Activated naive CD4-positive, alpha-beta T cell treated with anti-CD3 and anti-CD28 coated beads, Interleukin-2, amount 10 ng/mL, durations not matched to agents 7 days and 5 days (primary cell): ENCODE measurements at regions not wholly inside any gene's neighbourhood (a gene's known extent, or its start where the extent isn't known, plus 50 kb on each side); places are given as distances from the start of the nearest gene placed in this dataset.

ENCODE experiments used
- CTCF ChIA-PET: fragments of 350-600 bp; sonication (Branson Sonifier 250); formaldehyde crosslinking; loops from one replicate; lab custom pipeline; 2021; ENCODE audit warnings: antibody characterized with exemption; lab: Charles Lee
- DNase-seq: peaks from one replicate; pipeline ENCODE4 v3.0.0-alpha.2; 2020
- H3K27ac Mint-ChIP-seq: one replicate; pipeline ENCODE4 v1.8.0; 2021; ENCODE audit warnings: mild to moderate bottlenecking, moderate library complexity, mixed read lengths
- H3K27me3 Mint-ChIP-seq: one replicate; pipeline ENCODE4 v1.8.0; 2021; ENCODE audit warnings: mild to moderate bottlenecking, mixed read lengths
- H3K36me3 Mint-ChIP-seq: one replicate; pipeline ENCODE4 v1.8.0; 2021; ENCODE audit warnings: mixed read lengths
- H3K4me1 Mint-ChIP-seq: one replicate; pipeline ENCODE4 v1.8.0; 2021; ENCODE audit warnings: mixed read lengths
- H3K4me3 Mint-ChIP-seq: one replicate; pipeline ENCODE4 v1.8.0; 2021; ENCODE audit warnings: mild to moderate bottlenecking, moderate library complexity, mixed read lengths
- H3K9me3 Mint-ChIP-seq: one replicate; pipeline ENCODE4 v1.8.0; 2021; ENCODE audit warnings: mixed read lengths

GRCh38 chr7:113412410-113412809 is 294.1 kb upstream of the SMIM30 start:
- no peaks in the 10 kb centered on the region for H3K27me3 Mint-ChIP-seq
- no peak overlapping the region for H3K4me3 Mint-ChIP-seq
- H3K9me3 Mint-ChIP-seq = no peaks in the 10 kb centered on the region
- H3K4me1 Mint-ChIP-seq = no peaks in the 10 kb centered on the region
- no peak overlapping the region for H3K27ac Mint-ChIP-seq
- CTCF ChIA-PET = no interaction called here
- no peaks in the 10 kb centered on the region for H3K36me3 Mint-ChIP-seq
- DNase-seq = no peak

- no peak for DNase-seq
- CTCF ChIA-PET = no interaction called here
- Mint-ChIP-seq H3K27ac (no peak overlapping the region), H3K4me3 (no peak overlapping the region), H3K36me3 (no peaks in the 10 kb centered on the region), H3K4me1 (no peaks in the 10 kb centered on the region), H3K9me3 (no peaks in the 10 kb centered on the region), H3K27me3 (no peaks in the 10 kb centered on the region)
These were observed 292.4 kb upstream of the SMIM30 start for GRCh38 chr7:113410796-113411195.

- Mint-ChIP-seq H3K27ac (no peak overlapping the region), H3K9me3 (no peaks in the 10 kb centered on the region), H3K4me3 (no peak overlapping the region), H3K36me3 (no peaks in the 10 kb centered on the region), H3K4me1 (no peaks in the 10 kb centered on the region), H3K27me3 (no peaks in the 10 kb centered on the region)
- CTCF ChIA-PET = no interaction called here
- DNase-seq = no peak
These were observed 290.6 kb upstream of the SMIM30 start for GRCh38 chr7:113408999-113409398.

GRCh38 chr7:113405296-113406056 is 287.1 kb upstream of the SMIM30 start:
- H3K36me3 Mint-ChIP-seq = no peaks in the 10 kb centered on the region
- no peak overlapping the region for H3K27ac Mint-ChIP-seq
- CTCF ChIA-PET = no interaction called here
- DNase-seq = no peak
- no peaks in the 10 kb centered on the region for H3K4me1 Mint-ChIP-seq
- H3K4me3 Mint-ChIP-seq = no peak overlapping the region
- H3K27me3 Mint-ChIP-seq = no peaks in the 10 kb centered on the region
- no peaks in the 10 kb centered on the region for H3K9me3 Mint-ChIP-seq

DNA sequence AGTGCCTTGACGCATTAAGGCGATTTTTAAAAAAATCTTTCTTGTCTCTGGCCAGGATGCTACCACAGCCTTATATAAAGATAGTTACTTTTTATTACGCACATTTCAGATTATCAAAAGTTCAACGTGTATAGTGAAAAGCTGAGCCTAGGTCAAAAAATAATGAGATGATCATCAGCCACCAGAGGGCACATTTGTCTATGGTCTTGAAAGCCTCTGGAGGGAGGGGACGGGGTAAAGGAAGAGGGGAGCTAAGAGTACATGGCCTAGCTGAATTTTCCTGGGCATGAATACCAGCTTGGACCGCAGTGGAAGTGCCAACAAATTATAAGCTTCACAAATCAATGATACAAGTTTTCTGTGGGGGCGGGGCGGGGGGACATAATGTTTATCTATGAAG is 285.9 kb upstream of the SMIM30 start:
- CTCF ChIA-PET = interaction anchor here (0.6 to 1.2 kb wide), 2 partner anchors 245 to 293 kb away, joined by 3 to 4 read pairs; no protein-coding TSS in a partner anchor
- Mint-ChIP-seq H3K4me1 (no peaks in the 10 kb centered on the region), H3K9me3 (no peaks in the 10 kb centered on the region), H3K4me3 (no peak overlapping the region), H3K27ac (no peak overlapping the region), H3K27me3 (no peaks in the 10 kb centered on the region), H3K36me3 (no peaks in the 10 kb centered on the region)
- DNase-seq = no peak

GRCh38 chr7:113402482-113402881 is 284.1 kb upstream of the SMIM30 start:
- no peaks in the 10 kb centered on the region for H3K36me3 Mint-ChIP-seq
- CTCF ChIA-PET = no interaction called here
- no peak for DNase-seq

DNA sequence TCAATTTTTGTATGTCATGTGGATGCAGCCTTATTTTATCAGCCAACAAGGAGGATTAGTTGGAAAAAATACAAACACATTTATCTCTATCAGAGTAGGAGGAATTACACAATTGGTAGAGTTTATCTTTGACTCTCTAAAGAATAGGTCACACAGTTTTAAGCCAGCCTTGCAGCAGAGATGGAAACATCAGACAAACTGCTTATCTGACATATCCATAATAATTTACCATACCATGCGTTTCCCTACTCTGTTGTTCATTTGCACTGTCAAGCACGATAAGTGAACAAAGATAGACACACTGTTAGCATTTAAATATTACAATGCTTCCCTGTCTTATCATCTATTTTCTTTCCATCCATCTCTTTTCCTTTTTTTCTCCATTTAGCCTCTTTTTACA is 283.7 kb upstream of the SMIM30 start:
- no peak overlapping the region for H3K27ac Mint-ChIP-seq
- no peaks in the 10 kb centered on the region for H3K27me3 Mint-ChIP-seq
- no peaks in the 10 kb centered on the region for H3K4me1 Mint-ChIP-seq
- CTCF ChIA-PET = no interaction called here
- no peak overlapping the region for H3K4me3 Mint-ChIP-seq
- no peaks in the 10 kb centered on the region for H3K9me3 Mint-ChIP-seq
- H3K36me3 Mint-ChIP-seq = no peaks in the 10 kb centered on the region
- DNase-seq = no peak

More at GRCh38 chr7:113402482-113402881, 284.1 kb upstream of the SMIM30 start:
- Mint-ChIP-seq H3K4me3 (no peak overlapping the region), H3K9me3 (no peaks in the 10 kb centered on the region), H3K27ac (no peak overlapping the region), H3K27me3 (no peaks in the 10 kb centered on the region), H3K4me1 (no peaks in the 10 kb centered on the region)

DNA sequence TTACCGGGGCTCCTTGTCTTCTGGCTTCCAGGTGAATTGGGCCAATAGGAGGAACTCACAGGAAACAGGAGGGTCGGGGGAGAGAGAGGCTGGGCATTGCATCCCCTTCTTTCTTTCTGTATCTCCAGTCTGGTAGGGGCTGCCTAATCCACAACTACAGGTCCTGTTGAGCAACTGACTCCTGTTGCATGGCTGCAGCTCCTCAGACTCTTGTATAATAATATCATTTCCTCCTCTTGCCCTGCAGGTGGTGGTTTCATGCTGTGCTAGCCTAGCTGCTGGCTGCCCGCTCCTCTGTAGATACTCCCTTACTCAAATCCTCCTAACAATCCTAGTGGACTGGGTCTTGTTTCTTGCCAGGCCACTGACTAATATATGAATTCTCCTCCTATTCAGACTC is 276.5 kb upstream of the SMIM30 start:
- no peaks in the 10 kb centered on the region for H3K4me1 Mint-ChIP-seq
- no peaks in the 10 kb centered on the region for H3K27me3 Mint-ChIP-seq
- H3K27ac Mint-ChIP-seq = no peak overlapping the region
- no peak overlapping the region for H3K4me3 Mint-ChIP-seq
- H3K9me3 Mint-ChIP-seq = no peaks in the 10 kb centered on the region
- no peaks in the 10 kb centered on the region for H3K36me3 Mint-ChIP-seq
- CTCF ChIA-PET = no interaction called here
- DNase-seq = no peak

DNA sequence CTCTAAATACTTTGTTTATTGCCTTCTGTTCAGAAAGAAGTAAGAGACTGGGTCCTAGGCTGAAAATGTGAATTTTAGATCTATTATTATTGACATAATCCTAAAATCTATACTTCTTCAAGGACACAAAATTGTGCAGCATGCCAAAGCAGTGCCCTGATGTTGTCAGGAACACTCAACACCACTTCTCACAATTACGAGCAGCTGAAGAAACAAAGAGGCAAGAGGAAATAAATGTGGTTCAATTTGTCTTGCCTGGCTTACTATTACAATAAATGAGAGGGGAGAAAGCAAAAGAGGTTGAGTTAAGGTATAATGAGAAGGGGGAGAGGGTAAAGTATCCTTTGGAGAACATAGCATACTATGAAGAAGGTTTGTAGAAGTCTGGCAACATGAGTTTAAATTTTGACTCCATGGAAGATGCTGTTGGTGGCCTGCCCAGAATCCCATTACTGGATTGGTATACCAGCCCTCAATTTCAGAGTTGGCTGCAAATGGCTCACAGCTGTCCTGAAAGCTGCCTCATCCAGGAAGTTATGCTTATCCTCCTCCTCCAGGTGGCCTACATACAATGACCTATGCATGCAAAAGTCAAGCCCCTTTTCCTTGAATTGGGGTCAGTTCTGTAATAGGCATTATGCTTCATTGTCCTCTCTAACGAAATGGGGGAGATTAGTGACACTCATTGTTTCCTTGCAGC is 274.6 kb upstream of the SMIM30 start:
- Mint-ChIP-seq H3K4me3 (no peak overlapping the region), H3K9me3 (peaks cover 1% of the 10 kb centered on the region), H3K27ac (no peak overlapping the region), H3K4me1 (no peaks in the 10 kb centered on the region), H3K27me3 (no peaks in the 10 kb centered on the region), H3K36me3 (no peaks in the 10 kb centered on the region)
- CTCF ChIA-PET = no interaction called here
- no peak for DNase-seq

- Mint-ChIP-seq H3K27ac (no peak overlapping the region), H3K36me3 (no peaks in the 10 kb centered on the region), H3K4me3 (no peak overlapping the region), H3K9me3 (peaks cover 1% of the 10 kb centered on the region), H3K27me3 (no peaks in the 10 kb centered on the region), H3K4me1 (no peaks in the 10 kb centered on the region)
- no peak for DNase-seq
- CTCF ChIA-PET = no interaction called here
These were observed 274.1 kb upstream of the SMIM30 start for GRCh38 chr7:113392421-113392820.

DNA sequence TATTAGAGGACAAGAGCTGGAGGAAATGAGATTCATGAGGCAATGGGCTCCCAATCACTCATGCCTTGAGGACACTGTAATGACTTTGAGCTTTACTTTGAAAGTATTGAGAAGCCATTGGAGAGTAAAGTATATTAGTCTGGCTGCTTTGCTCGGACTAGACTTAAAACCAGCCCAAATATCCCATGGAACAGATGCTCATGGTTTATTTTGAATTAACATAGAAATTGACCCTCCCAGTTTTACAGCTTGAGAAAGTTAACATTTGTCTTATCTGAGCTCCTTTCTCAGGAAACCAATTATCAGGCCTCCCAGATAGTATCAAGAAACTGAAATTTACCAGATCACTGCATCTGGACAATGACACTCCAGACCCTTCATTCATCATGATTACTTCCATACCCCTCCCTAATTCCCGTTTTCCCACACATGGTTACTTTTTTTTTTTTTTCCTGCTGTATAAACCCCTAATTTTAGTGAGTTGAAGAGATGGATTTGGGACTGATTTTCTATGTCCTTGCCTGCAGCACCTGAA is 270.8 kb upstream of the SMIM30 start:
- Mint-ChIP-seq H3K4me1 (no peaks in the 10 kb centered on the region), H3K36me3 (no peaks in the 10 kb centered on the region), H3K9me3 (peaks cover 1% of the 10 kb centered on the region), H3K27ac (no peak overlapping the region), H3K27me3 (no peaks in the 10 kb centered on the region), H3K4me3 (no peak overlapping the region)
- no peak for DNase-seq
- CTCF ChIA-PET = no interaction called here

DNA sequence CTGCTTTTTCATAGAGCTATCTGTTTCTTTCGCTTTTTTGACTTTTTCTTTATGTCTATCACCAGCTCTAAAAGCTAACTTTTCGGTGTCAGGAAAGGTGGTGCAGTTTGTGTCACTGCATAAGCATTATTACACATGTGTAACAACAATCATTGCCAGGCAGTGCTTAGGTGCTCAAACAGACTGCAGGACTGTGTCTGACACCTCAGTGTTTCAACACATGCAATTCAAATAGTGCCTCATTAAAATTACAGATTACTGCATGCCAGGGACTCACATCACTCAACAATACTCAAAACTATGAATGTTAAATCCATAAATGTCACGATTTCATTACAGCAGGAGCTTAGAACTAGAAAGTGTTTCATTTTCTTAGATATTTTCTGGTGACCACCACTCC is 265.3 kb upstream of the SMIM30 start:
- CTCF ChIA-PET = no interaction called here
- no peak overlapping the region for H3K27ac Mint-ChIP-seq
- no peak overlapping the region for H3K4me3 Mint-ChIP-seq
- no peaks in the 10 kb centered on the region for H3K4me1 Mint-ChIP-seq
- H3K9me3 Mint-ChIP-seq = no peaks in the 10 kb centered on the region
- no peak for DNase-seq
- no peaks in the 10 kb centered on the region for H3K36me3 Mint-ChIP-seq
- H3K27me3 Mint-ChIP-seq = no peaks in the 10 kb centered on the region

- no peaks in the 10 kb centered on the region for H3K36me3 Mint-ChIP-seq
- H3K4me3 Mint-ChIP-seq = no peak overlapping the region
- H3K27me3 Mint-ChIP-seq = no peaks in the 10 kb centered on the region
- DNase-seq = no peak
- H3K27ac Mint-ChIP-seq = no peak overlapping the region
- H3K4me1 Mint-ChIP-seq = no peaks in the 10 kb centered on the region
- CTCF ChIA-PET = no interaction called here
- H3K9me3 Mint-ChIP-seq = no peaks in the 10 kb centered on the region
These were observed 261.4 kb upstream of the SMIM30 start for GRCh38 chr7:113379746-113380145.

GRCh38 chr7:113374955-113375354 is 256.6 kb upstream of the SMIM30 start:
- Mint-ChIP-seq H3K27ac (no peak overlapping the region), H3K36me3 (no peaks in the 10 kb centered on the region), H3K4me1 (no peaks in the 10 kb centered on the region), H3K4me3 (no peak overlapping the region), H3K27me3 (no peaks in the 10 kb centered on the region), H3K9me3 (no peaks in the 10 kb centered on the region)
- DNase-seq = no peak
- CTCF ChIA-PET = no interaction called here

DNA sequence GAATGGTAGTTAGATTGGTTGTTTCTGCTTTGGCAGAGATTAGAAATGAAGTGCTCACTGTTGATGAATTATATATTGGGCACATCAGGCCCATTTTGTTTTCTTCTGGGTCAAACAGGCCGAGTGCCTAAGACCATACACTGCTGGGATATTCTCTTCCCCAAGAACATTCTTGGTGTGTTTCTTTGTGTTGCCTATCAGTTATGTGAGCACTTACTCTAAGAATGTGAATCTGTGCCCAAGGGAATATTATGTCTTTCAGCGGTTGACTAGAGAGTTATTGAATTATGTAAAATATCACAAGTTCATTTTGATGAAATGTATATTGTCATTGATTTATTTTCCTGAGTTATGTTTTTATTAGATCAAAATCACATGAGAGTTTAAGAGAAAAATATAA is 255.5 kb upstream of the SMIM30 start:
- Mint-ChIP-seq H3K9me3 (no peaks in the 10 kb centered on the region), H3K4me3 (no peak overlapping the region), H3K27me3 (no peaks in the 10 kb centered on the region), H3K27ac (no peak overlapping the region), H3K36me3 (no peaks in the 10 kb centered on the region), H3K4me1 (no peaks in the 10 kb centered on the region)
- no peak for DNase-seq
- CTCF ChIA-PET = no interaction called here
